Fibroblast of lung (primary cell): ENCODE measurements at regions not wholly inside any gene's neighbourhood (a gene's known extent, or its start where the extent isn't known, plus 50 kb on each side); places are given as distances from the start of the nearest gene placed in this dataset.
A peak's percentile ranks its signal among the peaks of the same experiment; 100 is the strongest.
"Not testable (repeated sequence)": the region's sequence is repeated elsewhere in the genome, so short reads cannot be mapped to it uniquely, and the experiment has no call there.

Experiments
- DNase-seq, 2 donors: peaks; one replicate each; pipeline versions ENCODE4 v3.0.0 to v3.0.0-alpha.2; 2010; ENCODE audit warnings: low read depth in 2 of 2
- H2AFZ ChIP-seq: 2 replicates; pipeline ENCODE4 v1.5.1; 2012; ENCODE audit warnings: low read length, control low read depth, inconsistent platforms
- H3K27ac ChIP-seq: 2 replicates; pipeline ENCODE4 v1.5.1; 2011; ENCODE audit warnings: low read length, control low read depth; ENCODE audit not compliant: insufficient read depth
- H3K27me3 ChIP-seq: 2 replicates; pipeline ENCODE4 v1.5.1; 2011; ENCODE audit warnings: mild to moderate bottlenecking, low read length; ENCODE audit not compliant: control insufficient read depth, insufficient read depth
- H3K36me3 ChIP-seq: 2 replicates; pipeline ENCODE4 v1.5.1; 2011; ENCODE audit warnings: low read length; ENCODE audit not compliant: control insufficient read depth, insufficient read depth
- H3K4me1 ChIP-seq: 2 replicates; pipeline ENCODE4 v1.5.1; 2011; ENCODE audit warnings: low read length; ENCODE audit not compliant: control insufficient read depth, insufficient read depth; ENCODE audit errors: extremely low read depth
- H3K4me2 ChIP-seq: 2 replicates; pipeline ENCODE4 v1.5.1; 2011; ENCODE audit warnings: low read length, control low read depth; ENCODE audit not compliant: insufficient read depth; ENCODE audit errors: extremely low read depth
- H3K4me3 ChIP-seq, 4 experiments: fragments of 200-600 bp in 1 of 4; sonication (generic) in 1 of 4; replicated peaks in 1 of 4; 2 replicates each; pipeline ENCODE4 v1.5.1; 2011 to 2016; ENCODE audit warnings: low read length in 4 of 4, low read depth in 3 of 4, mild to moderate bottlenecking in 3 of 4, control low read depth in 2 of 4, inconsistent platforms in 1 of 4, mixed read lengths in 1 of 4; ENCODE audit not compliant: insufficient read depth in 1 of 4; ENCODE audit errors: control extremely low read depth in 1 of 4
- H3K79me2 ChIP-seq: 2 replicates; pipeline ENCODE4 v1.5.1; 2012; ENCODE audit warnings: mild to moderate bottlenecking, low read length, inconsistent platforms; ENCODE audit not compliant: control insufficient read depth, insufficient read depth
- H3K9ac ChIP-seq: 2 replicates; pipeline ENCODE4 v1.5.1; 2011; ENCODE audit warnings: mild to moderate bottlenecking, low read length, control low read depth; ENCODE audit not compliant: insufficient read depth
- H3K9me3 ChIP-seq: 2 replicates; pipeline ENCODE4 v1.5.1; 2012; ENCODE audit warnings: low read depth, low read length; ENCODE audit not compliant: control insufficient read depth, insufficient read depth
- H4K20me1 ChIP-seq: 2 replicates; pipeline ENCODE4 v1.5.1; 2011; ENCODE audit warnings: low read length; ENCODE audit not compliant: control insufficient read depth, insufficient read depth; ENCODE audit errors: extremely low read depth
- EZH2 ChIP-seq: IDR thresholded peaks from 2 replicates; pipeline ENCODE4 v1.5.1; 2012; ENCODE audit warnings: low read length, control low read depth, mild to moderate bottlenecking; ENCODE audit errors: missing control alignments
- TF ChIP-seq, protein P1 (sequence below), 2 donors: IDR thresholded peaks in 1 of 2; conservative IDR thresholded peaks in 1 of 2; 1 replicate in 1 of 2; 2 replicates in 1 of 2; pipeline ENCODE4 v1.5.1; 2011 to 2012; ENCODE audit warnings: low read length in 2 of 2, control low read depth in 1 of 2, inconsistent platforms in 1 of 2, low read depth in 1 of 2, mild to moderate bottlenecking in 1 of 2

DNA sequence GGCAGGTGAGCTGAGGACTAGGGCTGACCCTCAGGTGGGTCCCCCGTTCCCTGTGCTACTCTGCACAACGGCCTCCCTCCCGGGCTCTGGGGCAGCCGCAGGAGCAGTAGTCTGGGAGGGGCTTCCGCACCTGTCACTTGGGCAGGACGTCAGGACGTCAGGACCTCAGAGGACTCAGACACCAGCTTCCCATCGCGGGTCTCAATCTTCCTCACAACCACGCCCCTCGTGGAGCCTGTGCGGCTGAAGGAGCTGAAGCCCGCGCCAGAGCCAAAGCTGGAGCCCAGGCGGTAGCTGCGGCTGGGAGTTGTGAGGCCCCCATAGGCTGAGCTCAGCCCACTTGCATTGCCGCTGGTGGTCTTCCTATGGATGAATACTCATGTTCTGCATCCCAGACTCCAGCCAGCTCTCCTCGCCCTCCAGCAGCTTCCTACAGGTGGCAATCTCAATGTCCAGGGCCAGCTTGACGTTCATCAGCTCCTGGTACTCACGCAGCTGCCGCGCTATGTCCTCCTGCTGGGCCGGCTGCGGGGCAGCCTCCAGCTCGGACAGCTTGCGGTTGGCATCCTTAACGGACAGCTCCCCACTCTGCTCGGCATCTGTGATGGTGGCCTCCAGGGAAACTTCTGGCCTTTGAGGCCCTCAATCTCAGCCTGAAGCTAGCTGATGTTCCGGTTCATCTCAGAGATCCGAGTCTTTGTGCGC, 381.4 kb upstream of the RGMB start:
- H2AFZ ChIP-seq: no peak overlapping the region
- no peaks in the 10 kb centered on the region for H3K9me3 ChIP-seq
- no peak overlapping the region for H3K9ac ChIP-seq
- H3K4me2 ChIP-seq: no peak overlapping the region
- H3K36me3 ChIP-seq: no peaks in the 10 kb centered on the region
- no peak for DNase-seq
- no peaks in the 10 kb centered on the region for H3K4me1 ChIP-seq
- no peaks in the 10 kb centered on the region for H4K20me1 ChIP-seq
- H3K27me3 ChIP-seq: no peaks in the 10 kb centered on the region
- H3K27ac ChIP-seq: no peak overlapping the region
- TF ChIP-seq EZH2: no peak
- TF ChIP-seq, protein P1, sequence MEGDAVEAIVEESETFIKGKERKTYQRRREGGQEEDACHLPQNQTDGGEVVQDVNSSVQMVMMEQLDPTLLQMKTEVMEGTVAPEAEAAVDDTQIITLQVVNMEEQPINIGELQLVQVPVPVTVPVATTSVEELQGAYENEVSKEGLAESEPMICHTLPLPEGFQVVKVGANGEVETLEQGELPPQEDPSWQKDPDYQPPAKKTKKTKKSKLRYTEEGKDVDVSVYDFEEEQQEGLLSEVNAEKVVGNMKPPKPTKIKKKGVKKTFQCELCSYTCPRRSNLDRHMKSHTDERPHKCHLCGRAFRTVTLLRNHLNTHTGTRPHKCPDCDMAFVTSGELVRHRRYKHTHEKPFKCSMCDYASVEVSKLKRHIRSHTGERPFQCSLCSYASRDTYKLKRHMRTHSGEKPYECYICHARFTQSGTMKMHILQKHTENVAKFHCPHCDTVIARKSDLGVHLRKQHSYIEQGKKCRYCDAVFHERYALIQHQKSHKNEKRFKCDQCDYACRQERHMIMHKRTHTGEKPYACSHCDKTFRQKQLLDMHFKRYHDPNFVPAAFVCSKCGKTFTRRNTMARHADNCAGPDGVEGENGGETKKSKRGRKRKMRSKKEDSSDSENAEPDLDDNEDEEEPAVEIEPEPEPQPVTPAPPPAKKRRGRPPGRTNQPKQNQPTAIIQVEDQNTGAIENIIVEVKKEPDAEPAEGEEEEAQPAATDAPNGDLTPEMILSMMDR (conservative IDR thresholded peaks at IDR 0.05 in 1 of 2, IDR thresholded peaks at IDR 0.05 in 1 of 2; ENCODE audit: low read depth in 1 of 2, low read length in 2 of 2): no peak
- no peaks in the 10 kb centered on the region for H3K79me2 ChIP-seq
- no peak overlapping the region for H3K4me3 ChIP-seq

DNA sequence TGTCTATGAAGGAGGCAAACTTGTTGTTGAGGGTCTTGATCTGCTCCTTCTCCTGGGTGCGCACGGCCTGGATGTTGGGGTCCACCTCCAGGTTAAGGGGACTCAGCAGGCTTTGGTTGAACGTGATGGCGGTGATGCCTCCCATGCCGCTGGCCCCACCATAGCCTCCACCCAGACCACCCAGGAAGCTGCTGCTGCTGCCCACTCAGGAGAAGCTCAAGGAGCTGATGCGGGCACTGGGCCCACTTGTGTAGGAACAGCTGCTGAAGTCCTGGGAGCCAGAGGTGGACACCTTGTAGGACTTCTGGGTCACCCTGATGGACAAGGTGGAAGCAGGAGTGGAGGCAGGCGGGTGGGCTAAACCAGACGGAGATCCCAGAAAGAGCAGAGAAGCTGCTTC, 380.3 kb upstream of the RGMB start:
- H3K36me3 ChIP-seq, H3K9me3 ChIP-seq, H3K4me1 ChIP-seq, H4K20me1 ChIP-seq, H3K4me3 ChIP-seq, DNase-seq, H3K27me3 ChIP-seq, H2AFZ ChIP-seq, H3K27ac ChIP-seq, H3K4me2 ChIP-seq, H3K9ac ChIP-seq, H3K79me2 ChIP-seq: not testable (repeated sequence)

DNA sequence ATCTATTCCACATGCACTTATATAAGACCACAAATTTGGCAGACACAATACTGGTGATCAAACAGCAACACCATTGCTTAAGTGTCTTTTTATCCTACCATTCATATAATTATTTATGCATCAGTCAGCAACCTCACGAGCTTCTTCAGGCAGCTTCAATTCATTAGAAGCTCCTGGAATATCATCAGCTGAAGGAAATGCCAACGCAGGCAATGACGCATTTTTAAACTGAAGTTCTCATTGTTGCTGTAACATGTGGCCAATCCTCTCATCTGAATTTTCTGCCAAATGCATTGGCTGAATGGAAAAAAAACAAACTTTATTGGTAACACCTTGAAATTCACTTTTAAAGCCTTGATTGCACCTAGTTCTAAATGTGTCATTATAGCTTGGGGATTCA, 376.4 kb upstream of the RGMB start:
- Histone ChIP-seq H4K20me1 (no peaks in the 10 kb centered on the region), H3K27me3 (no peaks in the 10 kb centered on the region), H3K4me2 (no peak overlapping the region), H3K4me1 (no peaks in the 10 kb centered on the region), H3K36me3 (no peaks in the 10 kb centered on the region), H3K9me3 (no peaks in the 10 kb centered on the region), H3K79me2 (no peaks in the 10 kb centered on the region), H3K4me3 (no peak overlapping the region), H3K9ac (no peak overlapping the region), H3K27ac (no peak overlapping the region), H2AFZ (no peak overlapping the region)
- TF ChIP-seq, protein P1 (conservative IDR thresholded peaks at IDR 0.05 in 1 of 2, IDR thresholded peaks at IDR 0.05 in 1 of 2; ENCODE audit: low read depth in 1 of 2, low read length in 2 of 2): no peak
- TF ChIP-seq EZH2: no peak
- DNase-seq: peak; percentile 26 to 71
